ENCODE measurements at regions not wholly inside any gene's neighbourhood (a gene's known extent, or its start where the extent isn't known, plus 50 kb on each side); places are given as distances from the start of the nearest gene placed in this dataset.

DNA sequence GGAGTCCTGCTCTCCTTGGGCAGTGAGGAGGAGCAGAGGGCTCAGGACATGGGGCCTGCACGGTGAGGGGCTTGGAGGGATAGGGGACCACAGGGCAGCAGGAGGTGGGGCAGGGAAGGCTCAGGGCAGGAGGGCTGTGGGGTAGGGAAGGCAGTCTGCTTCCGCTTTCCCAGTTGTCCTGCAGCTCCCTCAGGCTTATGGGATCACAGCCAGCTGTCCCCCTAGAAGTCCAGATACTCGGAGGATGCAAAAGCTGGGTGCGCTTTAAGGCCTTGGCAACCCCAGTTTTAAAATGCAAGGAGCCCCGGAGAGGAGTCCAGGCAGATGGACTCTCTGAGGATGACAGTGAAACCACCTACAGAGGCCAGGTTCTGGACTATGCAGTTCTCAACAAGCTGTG lies 299.1 kb upstream of the FOXF1 start:
- Histone ChIP-seq H3K27ac (no peak overlapping the region), H3K9me3 (no peaks in the 10 kb centered on the region), H3K4me1 (peaks cover 0 to 23% (median 7%) of the 10 kb centered on the region in 4 donors), H3K27me3 (no peaks in the 10 kb centered on the region), H3K36me3 (no peaks in the 10 kb centered on the region), H3K4me3 (no peak overlapping the region)
- intact Hi-C loops (cut with DNase I; ENCODE audit: low total_unique reads) = no loop called here
- 68 to 91% (median 80%) methylated on average over 4 to 5 of the region's 5 CpGs for WGBS, 5 donors
- no peak for TF ChIP-seq EP300 (IDR thresholded peaks at IDR 0.05)
- TF ChIP-seq CTCF (IDR thresholded peaks at IDR 0.05) = no peak
- no peak for TF ChIP-seq POLR2AphosphoS5 (IDR thresholded peaks at IDR 0.05)
- TF ChIP-seq POLR2A (IDR thresholded peaks at IDR 0.05) = no peak
- no peak for DNase-seq

GRCh38 chr16:86211800-86212199 lies 298.5 kb upstream of the FOXF1 start:
- 66 to 76% (median 72%) methylated on average over 6 of the region's 6 CpGs for WGBS, 5 donors
- H3K36me3 ChIP-seq = no peaks in the 10 kb centered on the region

GRCh38 chr16:86212706-86213436 lies 297.5 kb upstream of the FOXF1 start:
- Histone ChIP-seq H3K4me1 (peaks cover 0 to 23% (median 7%) of the 10 kb centered on the region in 4 donors), H3K36me3 (no peaks in the 10 kb centered on the region), H3K9me3 (no peaks in the 10 kb centered on the region), H3K27ac (no peak overlapping the region), H3K4me3 (no peak overlapping the region), H3K27me3 (peaks cover 0 to 5% (median 0%) of the 10 kb centered on the region in 3 donors)
- WGBS, 5 donors = 67 to 75% (median 73%) methylated on average over 11 of the region's 11 CpGs
- TF ChIP-seq POLR2A (IDR thresholded peaks at IDR 0.05) (no peak), CTCF (IDR thresholded peaks at IDR 0.05) (no peak), EP300 (IDR thresholded peaks at IDR 0.05) (no peak), POLR2AphosphoS5 (IDR thresholded peaks at IDR 0.05) (no peak)
- DNase-seq = no peak
- intact Hi-C loops (cut with DNase I; ENCODE audit: low total_unique reads) = no loop called here

More at GRCh38 chr16:86211800-86212199, 298.5 kb upstream of the FOXF1 start:
- no peak for DNase-seq
- H3K4me1 ChIP-seq = peaks cover 0 to 23% (median 7%) of the 10 kb centered on the region in 4 donors
- peaks cover 0 to 2% (median 0%) of the 10 kb centered on the region in 3 donors for H3K27me3 ChIP-seq
- TF ChIP-seq CTCF (IDR thresholded peaks at IDR 0.05) (no peak), EP300 (IDR thresholded peaks at IDR 0.05) (no peak), POLR2A (IDR thresholded peaks at IDR 0.05) (no peak), POLR2AphosphoS5 (IDR thresholded peaks at IDR 0.05) (no peak)
- intact Hi-C loops (cut with DNase I; ENCODE audit: low total_unique reads) = no loop called here
- no peak overlapping the region for H3K27ac ChIP-seq
- no peaks in the 10 kb centered on the region for H3K9me3 ChIP-seq
- no peak overlapping the region for H3K4me3 ChIP-seq

DNA sequence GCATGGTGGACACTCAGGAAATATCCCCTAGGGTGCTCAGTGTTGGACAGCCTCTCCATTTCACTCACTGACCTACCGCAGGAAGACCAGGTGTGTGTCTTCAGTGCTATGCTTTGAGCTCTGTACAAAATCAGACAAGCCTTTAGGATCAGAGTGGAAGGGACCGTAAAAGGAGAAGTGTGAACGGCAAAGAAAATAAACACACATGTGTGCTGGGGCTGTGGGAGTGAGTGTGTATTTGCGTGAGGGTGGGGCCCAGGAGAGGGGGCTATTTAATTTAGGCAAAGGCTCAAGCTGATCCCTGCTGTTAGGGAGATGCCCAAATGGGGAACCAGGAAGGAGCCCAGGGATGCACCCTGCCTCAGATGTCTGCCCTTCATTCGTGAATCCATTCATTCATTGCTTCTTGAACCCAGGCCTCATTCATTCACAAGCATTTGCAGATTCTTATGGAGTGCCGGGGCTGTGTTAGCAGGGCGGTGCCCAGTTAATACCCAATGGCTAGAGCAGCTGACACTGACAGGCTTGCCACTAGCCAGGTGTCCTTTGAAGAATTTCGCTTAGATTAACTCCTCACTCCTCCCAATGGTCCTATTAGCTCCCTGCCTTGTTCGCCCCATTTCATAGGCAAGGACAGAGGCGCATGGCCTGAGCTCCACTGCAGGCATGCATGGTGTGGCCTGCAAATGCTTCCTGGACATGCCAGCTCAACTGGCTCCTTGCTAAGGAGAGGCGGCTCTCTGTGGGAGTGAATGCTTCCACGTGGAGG lies 296.7 kb upstream of the FOXF1 start:
- peaks cover 0 to 23% (median 7%) of the 10 kb centered on the region in 4 donors for H3K4me1 ChIP-seq
- peak overlapping the region in 1 of 5 donors; percentile 70 for H3K27ac ChIP-seq
- WGBS, 5 donors = 61 to 71% (median 67%) methylated on average over 11 to 12 of the region's 12 CpGs
- H3K27me3 ChIP-seq = peaks cover 0 to 5% (median 0%) of the 10 kb centered on the region in 3 donors
- DNase-seq = no peak
- no peaks in the 10 kb centered on the region for H3K9me3 ChIP-seq
- intact Hi-C loops (cut with DNase I; ENCODE audit: low total_unique reads) = no loop called here
- H3K36me3 ChIP-seq = no peaks in the 10 kb centered on the region
- no peak overlapping the region for H3K4me3 ChIP-seq
- no peak for TF ChIP-seq POLR2A (IDR thresholded peaks at IDR 0.05)
- TF ChIP-seq POLR2AphosphoS5 (IDR thresholded peaks at IDR 0.05) = no peak
- TF ChIP-seq EP300 (IDR thresholded peaks at IDR 0.05) = no peak
- no peak for TF ChIP-seq CTCF (IDR thresholded peaks at IDR 0.05)
